GM21423 (cell line): ENCODE measurements at regions not wholly inside any gene's neighbourhood (a gene's known extent, or its start where the extent isn't known, plus 50 kb on each side); places are given as distances from the start of the nearest gene placed in this dataset.

Experiments used
- ATAC-seq: cut with Tn5 transposase; IDR thresholded peaks from one replicate; pipeline ENCODE4 v1.9.1; 2021; ENCODE audit warnings: mild to moderate bottlenecking, moderate library complexity; ENCODE audit not compliant: unreplicated experiment

- ATAC-seq: no peak
Observed at GRCh38 chr11:112507281-112507680, 246.6 kb upstream of the PLET1 start.

GRCh38 chr11:112508750-112509149, 248.1 kb upstream of the PLET1 start:
- no peak for ATAC-seq

- no peak for ATAC-seq
Observed at GRCh38 chr11:112509300-112509699, 248.6 kb upstream of the PLET1 start.

- ATAC-seq: no peak
Observed at GRCh38 chr11:112511271-112511670, 250.6 kb upstream of the PLET1 start.

- ATAC-seq: no peak
Observed at GRCh38 chr11:112511911-112512310, 251.3 kb upstream of the PLET1 start.

- ATAC-seq: no peak
Observed at GRCh38 chr11:112513417-112513816, 252.8 kb upstream of the PLET1 start.

- ATAC-seq: no peak
Observed at GRCh38 chr11:112514011-112514740, 253.5 kb upstream of the PLET1 start.

GRCh38 chr11:112516261-112516660, 255.6 kb upstream of the PLET1 start:
- ATAC-seq: no peak

- no peak for ATAC-seq
Observed at GRCh38 chr11:112516755-112517154, 256.1 kb upstream of the PLET1 start.

- ATAC-seq: no peak
Observed at GRCh38 chr11:112518371-112518770, 257.7 kb upstream of the PLET1 start.

- no peak for ATAC-seq
Observed at GRCh38 chr11:112519751-112520150, 259.1 kb upstream of the PLET1 start.

- ATAC-seq: no peak
Observed at GRCh38 chr11:112520354-112520753, 259.7 kb upstream of the PLET1 start.

- ATAC-seq: no peak
Observed at GRCh38 chr11:112522536-112522935, 261.9 kb upstream of the PLET1 start.

- no peak for ATAC-seq
Observed at GRCh38 chr11:112523031-112523430, 262.4 kb upstream of the PLET1 start.

GRCh38 chr11:112523477-112523876, 262.8 kb upstream of the PLET1 start:
- ATAC-seq: no peak

GRCh38 chr11:112523951-112524350, 263.3 kb upstream of the PLET1 start:
- no peak for ATAC-seq

- ATAC-seq: no peak
Observed at GRCh38 chr11:112524798-112525197, 264.1 kb upstream of the PLET1 start.

GRCh38 chr11:112525270-112525669, 264.6 kb upstream of the PLET1 start:
- ATAC-seq: no peak

GRCh38 chr11:112525844-112526590, 265.4 kb upstream of the PLET1 start:
- ATAC-seq: no peak

GRCh38 chr11:112526699-112527416, 266.2 kb upstream of the PLET1 start:
- no peak for ATAC-seq

GRCh38 chr11:112529071-112529470, 268.4 kb upstream of the PLET1 start:
- ATAC-seq: no peak

GRCh38 chr11:112532506-112532905, 271.8 kb upstream of the PLET1 start:
- ATAC-seq: no peak
